SIG-M5 treated with dmso at 0.1 percent for 504 hours (cell line): ENCODE measurements at regions not wholly inside any gene's neighbourhood (a gene's known extent, or its start where the extent isn't known, plus 50 kb on each side); places are given as distances from the start of the nearest gene placed in this dataset.
"Not testable (repeated sequence)": the region's sequence is repeated elsewhere in the genome, so short reads cannot be mapped to it uniquely, and the experiment has no call there.

Source experiments
- DNase-seq: peaks from one replicate; lab custom pipeline; 2025; ENCODE audit not compliant: unreplicated experiment; lab: John Stamatoyannopoulos, UW

DNA sequence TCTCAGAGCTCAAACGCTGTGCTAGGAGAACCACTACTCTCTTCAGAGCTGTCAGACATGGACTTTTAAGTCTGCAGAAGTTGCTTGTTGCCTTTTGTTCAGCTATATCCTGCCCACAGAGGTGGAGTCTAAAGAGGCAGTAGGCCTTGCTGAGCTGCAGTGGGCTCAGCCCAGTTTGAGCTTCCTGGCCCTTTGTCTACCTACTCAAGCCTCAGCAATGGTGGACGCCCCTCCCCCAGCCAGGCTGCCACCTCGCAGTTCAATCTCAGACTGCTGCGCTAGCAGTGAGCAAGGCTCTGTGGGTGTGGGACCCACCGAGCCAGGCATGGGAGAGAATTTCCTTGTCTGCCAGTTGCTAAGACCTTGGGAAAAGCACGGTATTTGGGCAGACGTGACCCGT is 426.2 kb downstream of the PIK3C3 start:
- not testable (repeated sequence) for DNase-seq

DNA sequence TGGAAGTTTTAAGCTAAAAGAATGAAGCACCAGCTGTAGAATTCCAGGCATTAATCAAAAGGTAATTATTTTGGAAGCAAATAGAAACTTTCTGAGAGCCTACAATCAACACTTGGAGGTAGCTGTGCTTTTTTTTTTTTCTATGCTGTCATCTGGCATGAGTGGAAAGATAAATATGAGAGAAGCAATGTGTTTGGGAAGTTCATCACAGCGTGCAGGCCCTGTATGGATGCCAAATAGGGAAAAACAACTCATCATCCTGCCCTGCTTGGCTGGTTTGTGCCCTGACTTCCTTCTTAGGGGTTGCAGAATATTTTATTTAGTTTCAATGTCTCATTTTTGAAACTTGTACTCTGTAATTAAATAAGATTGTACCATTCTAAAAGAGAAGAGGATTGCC is 437.4 kb downstream of the PIK3C3 start:
- no peak for DNase-seq

DNA sequence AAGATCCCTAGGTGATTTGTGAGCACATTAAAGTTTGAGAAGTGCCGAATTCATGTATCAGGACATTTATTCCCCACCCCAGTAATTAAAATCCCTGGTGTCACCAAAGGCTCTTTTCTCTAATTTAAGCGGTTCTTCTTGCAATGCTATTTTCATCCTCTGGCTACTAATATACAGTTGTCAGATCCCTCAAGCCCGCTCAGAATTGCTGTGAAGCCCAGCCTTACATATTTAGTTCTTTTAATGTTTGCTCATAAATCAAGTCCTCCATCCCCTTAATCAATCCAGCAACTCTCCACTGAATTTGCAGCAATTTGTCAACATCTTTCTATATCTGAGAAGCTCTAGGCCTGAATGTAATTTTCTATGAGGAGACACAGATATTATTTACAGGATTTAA is 437.9 kb downstream of the PIK3C3 start:
- DNase-seq, result no peak

DNA sequence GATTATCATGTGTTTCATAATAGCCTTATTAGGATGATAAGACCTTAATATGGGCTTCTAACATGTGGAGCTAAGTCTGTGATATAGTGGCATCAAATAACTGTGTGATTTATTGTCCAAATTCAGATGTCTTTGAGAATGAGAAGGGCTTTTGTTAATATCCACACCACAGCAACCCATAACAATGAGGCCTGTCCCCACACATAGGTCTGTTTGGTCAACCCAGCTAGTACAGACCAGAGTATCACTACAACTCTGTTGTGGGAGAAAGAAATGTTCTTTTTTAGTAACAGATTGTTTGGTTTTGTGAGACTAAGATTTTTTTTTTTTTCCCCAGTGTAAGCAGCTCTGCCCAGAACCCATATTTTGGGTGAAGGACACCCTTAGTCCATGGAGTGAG is 439.2 kb downstream of the PIK3C3 start:
- no peak for DNase-seq

DNA sequence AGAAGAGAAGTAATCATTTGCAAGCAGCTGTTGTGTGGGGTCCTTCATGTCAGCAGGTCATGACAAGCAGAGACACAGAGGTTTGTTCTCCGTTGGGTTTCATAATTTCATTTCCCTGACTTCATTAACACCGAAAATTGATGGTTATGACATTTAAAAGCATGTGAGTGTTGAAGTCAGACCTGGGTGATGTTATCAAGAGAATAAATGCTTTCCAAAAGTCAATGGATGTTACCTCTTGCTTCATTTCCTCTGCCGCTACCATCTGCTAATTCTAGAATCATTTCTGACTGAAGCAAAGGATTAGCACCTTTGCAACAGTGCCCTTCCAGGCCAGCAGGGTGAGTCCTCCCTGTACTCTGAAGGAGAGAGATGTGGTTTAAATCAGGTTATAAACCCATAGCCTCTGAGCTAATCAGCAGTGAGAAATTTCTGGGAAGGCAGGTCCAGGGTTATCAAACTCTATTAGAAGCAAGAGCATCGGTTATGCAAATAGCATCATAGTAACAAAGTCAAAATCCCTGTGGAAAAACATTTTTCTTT is 446.2 kb downstream of the PIK3C3 start:
- no peak for DNase-seq

DNA sequence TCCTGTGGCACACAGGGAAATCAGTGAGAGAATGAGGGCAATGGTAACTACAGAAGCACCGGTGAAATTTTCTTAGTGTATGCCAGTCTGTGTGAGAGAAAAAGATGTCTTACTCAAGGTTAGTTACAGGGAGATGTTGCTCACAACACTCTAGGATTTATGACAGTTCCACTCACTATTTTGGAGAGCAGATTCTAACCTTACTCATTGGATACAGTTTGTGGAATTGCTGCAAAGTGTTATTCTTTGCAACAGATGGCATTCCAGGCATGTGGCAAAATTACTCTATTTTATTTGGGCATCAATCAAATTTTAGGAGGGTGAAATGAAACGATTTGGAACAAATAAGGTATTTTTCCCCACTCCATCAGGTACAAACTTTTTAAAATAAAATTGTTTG is 449.1 kb downstream of the PIK3C3 start:
- DNase-seq, result no peak

DNA sequence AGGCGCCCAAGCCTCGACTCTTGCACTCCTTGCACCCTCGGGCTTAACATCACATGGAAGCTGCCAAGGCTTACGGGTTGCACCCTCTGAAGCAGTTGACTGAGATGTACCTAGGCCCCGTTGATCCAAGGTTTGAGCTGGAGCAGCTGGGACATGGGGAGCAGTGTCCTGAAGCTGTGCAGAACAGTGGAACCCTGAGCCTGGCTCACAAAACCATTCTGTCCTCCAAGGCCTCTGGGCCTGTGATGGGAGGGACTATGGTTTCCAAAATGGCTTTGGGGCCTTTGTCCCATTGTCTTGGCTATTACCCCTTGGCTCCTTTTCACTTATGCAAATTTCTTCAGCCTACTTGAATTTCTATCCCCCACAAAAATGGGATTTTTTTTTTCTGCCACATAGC is 454.0 kb downstream of the PIK3C3 start:
- DNase-seq, result no peak

DNA sequence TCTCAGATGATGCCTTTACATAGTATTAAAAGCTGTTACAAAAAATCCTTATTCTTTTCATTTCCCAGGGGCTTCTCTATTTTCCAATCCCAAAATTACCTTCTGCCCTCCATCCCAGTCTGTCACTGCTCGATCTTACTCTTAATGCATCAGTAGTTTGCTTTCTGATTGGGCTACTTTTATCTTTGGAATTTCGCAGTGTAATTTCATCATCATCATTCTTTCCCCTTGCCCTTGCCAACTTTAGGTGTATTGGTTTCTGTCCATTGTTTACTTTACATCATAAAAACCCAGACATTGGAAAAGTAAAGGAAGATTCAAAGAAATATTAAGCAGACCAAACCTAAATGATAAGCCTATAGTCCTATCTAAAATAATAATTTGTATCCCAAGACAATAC is 457.2 kb downstream of the PIK3C3 start:
- DNase-seq, result no peak

DNA sequence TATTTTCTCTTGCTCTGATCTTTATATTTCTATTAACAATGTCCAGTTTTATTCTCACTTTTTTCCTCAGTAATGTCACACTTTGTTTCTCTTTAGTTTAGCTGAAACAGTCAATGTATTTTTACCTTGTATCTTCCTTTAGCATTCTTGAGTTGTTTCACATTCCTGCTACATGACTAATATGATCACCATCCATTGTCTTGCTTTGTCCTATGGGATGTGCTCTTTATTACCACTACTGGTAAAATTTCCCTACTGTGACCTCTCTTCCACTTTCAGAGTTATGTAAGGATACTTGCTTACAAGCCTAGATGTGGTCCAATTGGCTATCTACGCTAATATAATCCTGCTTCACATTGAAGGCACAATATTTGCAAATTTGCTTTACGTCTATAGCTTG is 457.9 kb downstream of the PIK3C3 start:
- no peak for DNase-seq

DNA sequence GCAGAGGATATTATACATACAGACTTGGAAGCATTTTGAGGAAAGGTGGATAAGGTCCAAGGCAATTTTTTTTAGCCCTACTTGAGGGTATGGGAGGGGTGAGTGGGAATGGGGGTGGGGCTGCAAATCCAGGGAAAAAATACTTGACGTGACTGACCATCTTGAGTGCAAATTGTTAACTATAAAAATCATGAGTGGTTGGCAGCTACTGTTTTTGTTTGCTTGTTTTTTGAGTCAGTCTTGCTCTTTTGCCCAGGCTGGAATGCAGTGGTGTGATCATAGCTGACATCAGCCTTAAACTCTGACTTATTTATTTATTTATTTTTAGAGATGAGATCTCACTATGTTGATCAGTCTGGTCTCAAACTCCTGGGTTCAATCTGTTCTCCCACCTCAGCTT is 458.8 kb downstream of the PIK3C3 start:
- no peak for DNase-seq

DNA sequence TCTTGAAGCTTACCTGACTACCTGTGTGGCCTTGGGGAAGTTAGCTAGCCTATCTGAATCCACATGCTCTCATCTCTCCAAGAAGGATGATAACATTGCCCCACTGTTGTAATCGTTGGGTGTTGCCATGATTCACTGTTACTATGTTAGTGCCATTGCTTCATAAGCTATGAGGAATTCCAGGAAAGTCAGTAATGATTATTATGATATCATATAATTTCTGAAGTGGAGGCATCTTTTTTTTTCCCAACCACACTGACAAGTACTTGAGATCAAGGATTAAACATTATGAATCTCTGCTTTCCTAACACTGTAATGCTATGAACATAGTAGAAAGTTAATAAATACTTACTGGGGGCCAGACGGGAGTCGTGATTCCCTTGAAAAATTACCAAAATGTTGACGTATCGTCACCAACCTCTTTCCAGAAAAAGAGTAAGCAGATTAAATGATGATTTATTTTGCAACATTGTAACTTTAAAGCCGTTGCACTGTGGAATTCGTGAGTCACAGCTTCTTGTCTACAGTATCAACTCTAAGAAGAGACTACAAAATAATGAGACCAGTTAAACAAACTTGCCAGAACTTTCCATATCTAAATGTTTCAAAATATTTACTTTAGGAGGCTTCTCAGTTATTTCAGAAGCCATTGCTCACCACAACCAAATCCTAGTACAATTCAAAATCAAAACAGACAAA is 459.9 kb downstream of the PIK3C3 start:
- no peak for DNase-seq

DNA sequence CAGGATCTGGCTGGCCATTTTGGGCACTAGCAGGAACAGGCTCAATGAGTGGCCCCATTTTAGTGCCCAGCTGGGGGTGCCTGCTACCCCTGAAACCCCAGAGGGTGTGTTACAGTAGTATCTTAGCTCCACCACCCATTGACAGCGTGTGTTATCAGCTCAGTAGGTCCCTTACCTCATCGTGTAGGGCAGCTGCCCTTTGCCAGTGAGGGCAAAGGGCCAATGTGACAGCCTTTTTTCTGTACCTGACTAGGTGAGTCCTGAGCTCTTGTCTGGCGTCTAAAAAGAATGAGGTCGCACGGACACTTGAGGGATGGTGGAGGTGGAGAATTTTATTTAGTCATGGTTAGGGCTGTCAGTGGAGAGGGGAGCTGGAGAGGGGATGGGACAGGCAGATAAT is 462.2 kb downstream of the PIK3C3 start:
- no peak for DNase-seq

DNA sequence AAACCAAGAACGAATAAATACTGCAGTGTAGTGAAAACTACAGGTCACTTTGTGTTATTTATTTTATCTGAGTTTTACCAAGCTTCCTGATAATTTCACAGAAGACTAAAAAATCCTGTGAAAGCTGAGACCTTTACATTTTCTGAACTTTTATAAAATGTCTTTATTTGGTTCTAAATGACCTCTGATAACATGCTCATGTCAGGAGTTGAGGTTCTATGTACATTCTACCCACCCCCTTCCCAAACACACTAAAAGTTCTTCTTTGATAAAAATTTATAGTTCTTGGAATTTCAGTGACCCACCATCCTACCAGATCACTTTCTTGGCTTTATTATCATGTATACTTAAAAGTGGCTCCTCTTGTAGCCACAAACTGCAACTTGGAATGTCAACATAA is 463.1 kb downstream of the PIK3C3 start:
- no peak for DNase-seq

DNA sequence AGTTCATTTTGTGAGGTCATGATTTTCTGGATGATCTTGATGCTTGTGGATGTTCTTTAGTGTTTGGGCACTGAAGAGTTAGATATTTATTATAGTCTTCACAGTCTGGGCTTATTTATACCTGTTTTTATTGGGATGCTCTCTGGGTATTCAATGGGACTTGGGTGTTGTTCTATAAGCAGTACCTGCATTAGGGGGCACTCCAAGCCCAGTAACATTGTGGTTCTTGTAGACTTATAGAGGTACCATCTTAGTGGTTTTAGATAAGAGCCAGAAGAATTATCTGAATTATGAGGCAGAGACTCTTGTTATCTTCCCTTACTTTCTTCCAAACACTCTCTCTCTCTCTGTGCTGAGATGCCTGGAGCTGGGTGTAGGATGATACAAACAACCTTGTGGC is 470.0 kb downstream of the PIK3C3 start:
- DNase-seq, result no peak

DNA sequence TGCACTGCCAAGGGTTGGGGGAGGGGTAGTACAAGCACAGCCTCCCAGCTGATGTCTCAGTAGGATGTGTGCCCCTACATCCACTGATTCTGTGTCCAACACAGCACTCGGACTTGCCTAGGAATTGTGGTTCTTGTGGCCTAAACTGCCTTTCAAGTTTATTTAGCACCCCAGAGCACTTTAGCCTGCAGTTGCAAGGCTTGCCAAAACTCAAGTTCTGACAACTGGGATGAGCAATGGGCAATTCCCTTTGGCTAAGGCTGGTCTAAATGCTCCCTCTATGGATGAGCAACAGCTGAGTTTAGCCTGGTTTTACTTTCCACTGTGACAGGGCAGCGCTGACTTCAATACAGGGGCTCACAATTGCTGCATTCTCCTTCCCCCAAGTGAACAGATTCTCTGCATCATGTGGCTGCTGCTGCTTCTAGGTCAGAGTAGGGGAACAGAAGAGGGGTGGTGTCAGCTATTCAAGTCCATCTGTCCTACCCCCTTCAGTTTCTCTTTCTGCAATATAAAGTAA is 471.5 kb downstream of the PIK3C3 start:
- no peak for DNase-seq

DNA sequence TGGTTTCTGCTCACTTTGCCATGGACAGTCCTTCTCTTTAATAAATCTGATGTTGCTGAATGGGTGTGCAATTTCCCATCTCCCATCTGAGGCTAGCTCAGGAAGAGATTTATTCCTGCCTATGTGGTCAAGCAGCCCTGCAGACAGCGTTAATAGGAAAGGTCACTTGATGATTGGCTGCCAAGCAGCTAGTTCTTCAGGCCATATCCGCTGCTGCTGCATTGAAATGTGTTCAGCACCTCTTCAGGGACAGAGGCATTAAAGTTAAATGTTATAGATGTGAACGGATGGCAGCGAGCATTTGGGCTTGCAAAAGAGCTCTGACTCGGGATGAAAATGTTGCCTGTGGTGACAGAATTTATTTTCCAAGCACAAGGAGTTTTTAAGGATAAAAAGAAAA is 474.2 kb downstream of the PIK3C3 start:
- no peak for DNase-seq

DNA sequence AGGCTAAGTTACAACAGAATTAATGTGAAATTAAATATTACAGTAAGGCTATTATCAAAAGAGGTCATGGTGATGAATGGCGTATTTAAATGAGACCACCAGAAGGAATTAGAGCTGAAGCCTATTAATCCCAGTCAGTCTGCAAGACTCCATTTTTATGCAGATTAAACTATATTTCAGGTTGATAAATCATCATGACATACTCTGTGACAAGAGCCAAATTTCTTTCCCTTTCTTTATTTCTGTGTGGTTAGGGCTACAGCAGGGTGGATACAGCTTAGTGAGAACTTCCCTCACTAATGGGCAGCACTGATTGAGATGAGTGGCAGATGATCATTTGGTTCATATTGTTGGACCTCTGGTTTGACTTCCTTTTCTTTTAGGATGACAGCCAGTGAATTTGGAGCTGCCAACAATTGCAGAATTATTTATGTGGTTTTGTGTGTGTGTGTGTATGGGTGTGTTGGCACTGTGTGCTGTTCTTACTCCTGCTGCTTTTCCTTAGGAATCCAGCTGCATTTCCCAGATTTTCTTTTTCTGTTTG is 481.3 kb downstream of the PIK3C3 start:
- no peak for DNase-seq

DNA sequence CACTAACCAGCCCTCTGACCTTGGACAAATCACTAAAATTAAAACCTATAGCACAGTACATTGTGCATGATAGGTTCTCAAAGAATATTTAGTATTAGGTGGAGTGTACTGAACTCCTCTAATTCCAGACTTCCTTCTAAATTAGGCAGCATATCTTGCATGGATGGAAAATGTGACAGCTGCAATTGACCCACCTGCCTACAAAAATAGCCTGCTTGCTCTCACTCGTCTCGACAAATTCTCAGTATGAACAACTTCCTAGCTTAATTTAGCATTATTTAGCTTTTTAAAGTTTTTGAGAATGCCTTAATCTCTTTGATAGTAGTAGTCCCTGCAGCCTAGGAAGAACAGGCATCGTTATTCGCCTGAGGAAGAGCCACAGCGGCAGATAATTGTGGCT is 482.0 kb downstream of the PIK3C3 start:
- DNase-seq, result no peak

DNA sequence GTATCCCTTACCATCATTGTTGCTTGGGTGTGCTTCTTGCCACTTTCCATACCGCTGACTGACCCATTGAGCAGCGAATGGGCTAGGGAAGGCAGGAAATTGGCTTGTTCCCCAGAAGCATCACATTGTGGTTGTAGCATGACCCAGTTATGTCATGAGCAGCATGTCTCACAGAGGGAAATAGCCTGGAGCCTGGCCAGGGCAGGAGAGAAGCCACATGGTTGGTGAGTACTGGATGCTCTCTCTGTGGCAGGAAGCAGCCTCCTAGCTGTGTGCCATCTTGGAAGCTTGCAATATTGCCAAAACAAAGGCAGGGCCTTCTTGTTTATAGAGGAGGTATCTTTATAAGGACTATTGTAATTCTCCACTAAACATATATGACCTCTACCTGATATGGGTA is 482.6 kb downstream of the PIK3C3 start:
- no peak for DNase-seq

DNA sequence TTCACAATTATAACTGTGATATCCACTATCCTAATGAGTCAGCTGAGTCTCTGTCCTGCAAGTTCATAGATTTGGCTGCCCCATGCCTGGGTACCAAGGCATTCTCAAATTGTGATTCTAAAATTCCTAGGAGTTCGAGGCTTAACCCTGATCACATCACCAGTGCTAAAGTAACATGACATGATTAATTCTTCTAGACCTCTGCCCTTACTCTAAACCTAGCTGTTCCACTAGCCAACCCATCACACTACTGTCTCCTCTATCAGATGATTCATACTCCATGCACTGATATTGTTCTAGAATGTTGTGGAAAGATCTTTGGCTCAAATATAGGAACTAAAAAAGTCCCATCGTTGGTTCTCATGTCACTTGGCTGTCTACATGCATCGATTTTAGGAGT is 487.6 kb downstream of the PIK3C3 start:
- no peak for DNase-seq

DNA sequence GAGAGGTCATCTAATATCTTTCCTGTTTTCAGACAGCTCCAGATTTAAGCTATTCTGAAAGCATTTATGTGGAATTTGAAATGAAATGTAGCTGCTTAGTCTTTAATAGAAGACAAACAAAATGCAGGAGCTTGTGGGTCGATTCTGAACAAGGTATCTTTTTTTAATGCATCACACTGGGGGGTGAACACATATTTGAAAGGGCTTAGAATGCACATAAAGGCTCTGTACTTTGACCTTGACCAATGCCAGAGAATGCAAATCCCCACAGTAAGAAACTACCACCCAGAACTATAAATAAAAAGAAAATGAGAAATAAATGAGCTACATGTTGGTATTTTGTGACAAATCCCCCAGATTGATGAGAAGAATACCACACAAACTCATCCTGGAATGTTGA is 489.3 kb downstream of the PIK3C3 start:
- no peak for DNase-seq

DNA sequence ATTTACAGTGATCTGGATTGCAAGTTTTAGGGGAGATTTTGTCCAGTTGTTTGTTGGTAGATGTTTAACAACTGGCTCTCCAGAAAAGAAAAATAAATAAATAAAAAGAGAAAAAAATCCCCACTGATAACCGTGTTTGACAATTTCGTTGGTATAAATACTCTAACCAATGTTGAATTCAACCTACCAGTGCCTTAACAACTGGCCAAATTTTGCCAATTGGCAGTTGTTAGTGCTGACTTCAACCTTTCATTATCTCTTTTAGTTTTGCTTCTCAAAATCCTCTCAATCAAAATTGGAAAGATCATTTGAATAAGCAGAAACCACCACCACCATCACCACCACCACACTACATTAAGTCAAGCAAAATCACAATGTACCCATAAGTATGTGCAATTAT is 490.3 kb downstream of the PIK3C3 start:
- DNase-seq, result no peak

DNA sequence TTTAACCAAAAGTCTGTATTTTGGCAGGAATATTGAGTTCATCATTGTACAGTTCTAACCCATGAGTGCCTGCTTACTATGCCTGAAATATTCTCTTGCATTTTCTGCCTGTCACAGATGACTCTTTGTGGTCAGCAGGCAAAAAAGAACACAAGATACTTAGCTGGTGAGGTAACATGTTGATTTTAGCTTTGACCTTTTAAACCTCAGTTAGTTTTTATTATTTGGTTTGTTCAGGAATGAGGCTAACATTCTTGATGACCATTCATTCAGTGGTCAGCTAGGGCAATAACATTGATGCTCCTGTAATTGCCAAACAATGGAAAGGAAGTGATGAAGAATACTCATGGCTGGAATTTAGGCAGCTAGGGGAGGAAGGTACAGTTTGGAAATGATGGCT is 491.2 kb downstream of the PIK3C3 start:
- no peak for DNase-seq
